NCI-H2107 treated with DMSO at 0.1 percent for 48 hours (cell line): ENCODE measurements at regions not wholly inside any gene's neighbourhood (a gene's known extent, or its start where the extent isn't known, plus 50 kb on each side); places are given as distances from the start of the nearest gene placed in this dataset.
"Not testable (repeated sequence)": the region's sequence is repeated elsewhere in the genome, so short reads cannot be mapped to it uniquely, and the experiment has no call there.

ENCODE experiments used
- DNase-seq: peaks from one replicate; lab custom pipeline; 2025; ENCODE audit not compliant: unreplicated experiment; lab: John Stamatoyannopoulos, UW

DNA sequence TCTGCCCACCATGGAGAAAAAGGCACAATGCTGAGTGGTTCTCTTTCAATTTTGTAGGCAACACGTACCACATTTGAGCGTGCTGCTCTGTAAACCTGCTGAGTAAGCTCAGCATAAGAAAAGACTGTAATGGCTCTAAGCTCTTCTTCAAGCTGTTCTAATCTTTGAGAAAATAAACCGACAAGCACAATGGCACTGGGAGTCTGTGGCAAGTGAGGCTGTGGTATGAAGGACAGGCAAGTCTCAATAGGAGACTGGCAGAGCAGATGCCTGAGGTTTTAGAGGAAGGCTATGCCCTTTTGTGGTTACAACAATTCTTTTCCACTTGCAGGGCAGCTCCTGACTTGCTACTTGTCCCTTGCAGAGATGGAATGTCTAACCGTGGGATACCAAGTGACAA is 136.7 kb upstream of the EXOC2 start:
- no peak for DNase-seq

DNA sequence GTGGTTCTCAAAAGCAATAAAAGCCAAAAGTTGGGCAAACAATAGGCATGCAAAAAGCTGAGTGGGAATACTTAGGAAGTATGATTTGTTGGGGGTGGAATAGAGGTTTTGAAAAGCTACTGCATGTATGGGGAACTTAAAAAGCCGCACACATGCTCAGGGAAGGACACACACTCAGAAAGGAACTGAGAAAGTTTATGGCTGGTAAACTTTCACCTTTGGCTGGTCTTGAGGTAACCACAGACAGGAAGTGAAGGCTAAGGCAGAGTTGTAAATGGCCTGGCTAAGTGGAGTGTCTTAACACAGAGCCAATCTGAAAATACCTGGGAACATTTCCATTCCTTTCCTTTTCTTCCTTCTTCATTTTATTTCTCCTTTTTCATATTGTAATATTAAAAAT is 134.5 kb upstream of the EXOC2 start:
- no peak for DNase-seq

DNA sequence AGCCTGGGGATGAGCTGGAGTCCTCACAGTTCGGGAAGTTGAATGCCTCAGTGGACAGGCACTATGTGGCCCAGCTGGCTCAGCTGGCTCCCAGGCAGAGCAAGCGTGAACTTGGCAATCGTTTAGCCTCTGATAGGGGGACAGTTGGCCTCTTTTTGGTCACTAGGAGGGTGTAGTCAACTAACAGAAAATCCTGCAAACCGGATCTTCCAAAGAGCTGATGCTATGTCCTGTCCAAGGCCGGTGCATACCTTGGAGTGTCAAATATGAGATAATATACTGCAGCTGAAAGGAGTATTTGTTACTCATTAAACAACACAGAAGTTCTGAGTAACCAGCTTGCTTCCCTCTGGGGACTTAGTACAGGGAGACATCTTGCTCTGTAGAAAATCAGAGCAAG is 126.2 kb upstream of the EXOC2 start:
- DNase-seq = no peak

DNA sequence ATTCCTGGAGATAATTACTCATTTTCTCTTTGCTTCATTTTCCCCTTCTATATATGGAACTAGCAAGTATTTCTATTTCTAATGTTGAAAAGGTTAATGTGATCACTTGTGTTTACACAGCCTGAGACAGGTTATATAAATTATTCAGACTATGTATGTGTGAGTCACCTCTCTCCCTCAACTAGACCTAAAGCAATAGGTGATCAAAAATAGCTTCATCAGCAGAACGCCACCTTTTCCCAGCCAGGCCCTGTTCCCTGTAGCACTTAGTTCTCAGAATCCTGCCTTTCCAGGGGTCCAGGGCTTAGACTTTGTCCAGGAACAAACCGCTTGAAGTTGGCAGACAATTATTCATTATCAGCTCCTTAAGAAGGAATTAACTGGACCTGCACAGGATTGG is 125.3 kb upstream of the EXOC2 start:
- DNase-seq = no peak

DNA sequence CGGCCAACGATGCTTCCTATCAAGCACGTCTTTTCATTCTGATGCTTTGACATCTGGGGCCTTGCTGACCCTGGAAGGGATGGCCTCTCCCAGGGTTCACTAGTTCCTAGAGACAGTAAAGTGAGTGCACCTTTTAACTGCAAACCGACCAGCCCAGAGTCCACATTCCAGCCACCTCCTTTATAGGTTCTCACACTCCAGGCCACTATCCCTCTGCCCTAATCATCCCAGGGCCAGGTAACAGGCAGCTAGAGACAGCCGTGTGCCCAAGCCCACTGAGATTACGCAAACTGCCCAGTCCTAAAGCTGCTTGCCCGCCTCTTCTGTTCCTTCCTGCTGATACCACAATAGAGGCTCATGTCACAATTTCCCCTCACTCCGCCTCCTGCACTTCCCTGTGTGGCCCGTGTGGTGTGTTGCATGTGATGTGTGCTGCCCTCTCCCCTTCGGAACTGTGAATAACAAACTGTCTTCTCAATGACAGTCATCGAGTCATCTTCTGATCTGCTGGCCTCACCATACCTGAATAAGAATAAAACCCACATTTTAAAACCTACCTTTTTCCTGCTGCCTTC is 123.7 kb upstream of the EXOC2 start:
- no peak for DNase-seq

DNA sequence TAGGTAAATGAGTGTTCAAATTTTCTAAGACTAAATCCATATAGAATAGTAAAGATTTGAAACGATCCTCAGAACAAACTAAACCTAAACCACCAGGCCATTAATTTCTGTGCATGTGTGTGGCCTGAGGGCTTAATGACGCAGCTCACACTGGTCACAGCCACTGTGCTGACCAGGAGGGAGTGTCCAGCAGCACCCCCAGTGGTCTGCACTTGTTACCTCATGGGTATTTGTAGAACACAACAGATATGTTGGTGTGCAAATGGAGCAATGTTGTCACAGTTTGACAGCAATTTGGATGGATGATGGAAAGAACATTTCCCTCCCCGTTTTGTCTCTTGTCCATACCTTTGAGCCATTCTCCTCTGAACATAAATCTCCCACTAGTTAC is 122.4 kb upstream of the EXOC2 start:
- no peak for DNase-seq

DNA sequence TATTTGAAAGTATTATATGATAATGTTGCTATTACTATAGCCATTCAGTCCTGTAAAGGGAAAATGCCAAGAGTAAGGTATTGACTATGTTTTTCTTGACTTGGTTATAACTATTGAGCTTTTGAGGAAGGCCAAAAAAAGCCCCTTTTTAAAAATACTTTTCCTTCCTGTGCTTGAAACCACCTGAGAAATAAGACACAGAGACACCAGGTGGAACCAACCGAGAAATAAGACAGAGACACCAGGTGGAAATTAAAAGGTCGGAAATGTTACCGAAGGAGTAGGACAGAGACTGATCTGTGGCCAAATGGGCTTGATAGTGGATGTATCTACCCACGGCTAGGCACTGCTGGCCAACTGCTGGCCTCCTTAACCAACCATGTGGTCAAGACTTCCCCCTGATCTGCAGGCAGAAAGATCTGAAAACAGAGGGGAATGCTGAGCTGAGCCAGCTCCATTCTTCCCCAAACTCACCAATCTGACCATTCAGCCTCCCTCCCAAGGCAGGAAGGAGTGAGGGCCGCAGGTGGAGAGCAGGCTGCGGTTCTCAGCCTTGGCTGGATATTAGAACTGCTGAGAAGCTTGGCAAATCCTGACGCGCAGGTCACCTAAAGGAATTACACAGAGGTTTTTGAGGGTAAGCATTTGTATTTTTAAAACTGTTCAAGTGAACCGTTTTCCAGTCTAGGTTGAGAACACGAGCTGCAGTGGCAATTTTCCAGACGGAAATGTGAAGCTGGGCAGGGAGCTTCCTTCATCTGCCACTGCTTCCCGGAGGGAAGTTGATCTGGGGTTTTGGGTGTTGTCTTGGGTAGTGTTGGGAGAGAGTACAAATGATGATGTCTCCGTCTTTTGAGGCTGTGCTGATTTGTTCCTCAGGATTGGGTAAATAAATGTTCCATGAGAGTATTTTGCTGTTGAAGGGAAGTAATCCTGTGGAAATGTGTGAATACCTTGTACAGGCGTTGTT is 121.7 kb upstream of the EXOC2 start:
- DNase-seq = no peak

DNA sequence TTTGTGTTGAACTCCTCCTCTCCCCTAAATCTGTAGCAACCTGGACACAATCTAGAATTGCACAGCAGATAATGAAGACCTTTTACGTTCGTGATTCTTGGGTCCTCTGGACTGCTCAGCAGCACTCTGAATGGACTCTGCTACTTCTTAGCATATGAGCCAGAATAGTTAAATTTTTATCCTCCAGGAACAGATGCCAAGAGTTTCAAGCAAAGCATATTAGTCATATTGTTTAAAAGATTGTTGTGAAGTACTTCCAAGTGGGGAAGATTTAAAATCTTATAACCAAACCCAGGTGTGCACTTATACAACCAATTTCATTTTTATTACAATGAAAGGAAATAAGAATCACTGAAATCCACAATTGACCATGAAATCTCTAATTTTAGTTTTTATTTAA is 118.9 kb upstream of the EXOC2 start:
- no peak for DNase-seq

DNA sequence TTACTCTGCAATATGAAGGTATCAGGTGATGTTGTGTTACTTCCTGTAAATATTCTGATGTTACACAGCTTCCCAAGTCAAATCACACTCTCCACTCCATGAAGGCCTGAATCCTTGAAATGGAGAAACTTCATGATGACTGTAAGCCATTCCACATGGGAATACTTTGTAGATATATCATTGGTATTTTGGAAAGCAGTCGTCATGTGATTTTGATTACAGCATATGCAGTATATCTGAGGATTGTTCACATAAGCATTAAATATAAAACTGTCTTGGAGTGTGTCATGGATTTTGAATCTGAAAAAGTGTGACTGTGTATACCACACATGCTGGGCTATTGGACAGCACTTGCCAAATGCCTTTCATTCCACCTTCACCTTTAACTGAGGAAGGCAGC is 118.3 kb upstream of the EXOC2 start:
- no peak for DNase-seq

DNA sequence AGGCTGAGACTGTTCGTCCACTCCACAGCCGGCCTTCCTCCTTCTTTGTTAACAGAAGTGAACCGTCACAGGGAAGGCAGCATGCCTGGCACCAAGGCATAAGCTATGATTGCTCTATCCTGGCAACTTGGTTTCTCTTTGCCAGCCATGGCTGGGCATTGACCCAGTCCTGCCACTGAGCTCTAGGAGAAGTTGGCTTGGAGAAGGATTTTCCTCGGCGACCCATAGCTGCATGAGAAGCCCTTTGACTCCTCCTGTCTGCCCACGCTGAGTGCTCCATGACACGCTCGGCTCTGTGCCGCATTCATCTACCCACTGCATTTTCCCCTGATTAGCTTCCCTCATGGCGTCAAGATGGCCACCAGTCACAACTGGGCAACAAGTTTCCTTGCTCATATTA is 111.8 kb upstream of the EXOC2 start:
- DNase-seq = no peak

DNA sequence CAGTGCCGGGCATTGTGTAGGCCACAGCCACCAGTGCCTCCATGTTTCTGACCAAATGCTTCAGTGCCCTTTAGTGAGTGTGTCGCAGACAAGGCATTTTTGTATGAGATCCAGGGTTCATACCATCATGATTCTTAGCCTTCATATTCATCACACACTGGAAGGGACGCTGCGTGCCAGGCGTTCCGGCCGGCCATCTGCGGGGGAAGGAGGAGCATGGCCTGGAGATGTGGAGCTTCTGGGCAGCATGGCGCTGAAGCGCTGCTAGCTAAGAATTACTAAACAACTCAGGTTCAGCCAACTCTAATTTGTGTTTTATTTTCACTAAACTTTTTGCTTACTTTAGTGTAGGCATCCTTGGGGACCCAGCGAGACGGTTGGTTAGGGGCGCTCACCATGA is 111.4 kb upstream of the EXOC2 start:
- DNase-seq = no peak

DNA sequence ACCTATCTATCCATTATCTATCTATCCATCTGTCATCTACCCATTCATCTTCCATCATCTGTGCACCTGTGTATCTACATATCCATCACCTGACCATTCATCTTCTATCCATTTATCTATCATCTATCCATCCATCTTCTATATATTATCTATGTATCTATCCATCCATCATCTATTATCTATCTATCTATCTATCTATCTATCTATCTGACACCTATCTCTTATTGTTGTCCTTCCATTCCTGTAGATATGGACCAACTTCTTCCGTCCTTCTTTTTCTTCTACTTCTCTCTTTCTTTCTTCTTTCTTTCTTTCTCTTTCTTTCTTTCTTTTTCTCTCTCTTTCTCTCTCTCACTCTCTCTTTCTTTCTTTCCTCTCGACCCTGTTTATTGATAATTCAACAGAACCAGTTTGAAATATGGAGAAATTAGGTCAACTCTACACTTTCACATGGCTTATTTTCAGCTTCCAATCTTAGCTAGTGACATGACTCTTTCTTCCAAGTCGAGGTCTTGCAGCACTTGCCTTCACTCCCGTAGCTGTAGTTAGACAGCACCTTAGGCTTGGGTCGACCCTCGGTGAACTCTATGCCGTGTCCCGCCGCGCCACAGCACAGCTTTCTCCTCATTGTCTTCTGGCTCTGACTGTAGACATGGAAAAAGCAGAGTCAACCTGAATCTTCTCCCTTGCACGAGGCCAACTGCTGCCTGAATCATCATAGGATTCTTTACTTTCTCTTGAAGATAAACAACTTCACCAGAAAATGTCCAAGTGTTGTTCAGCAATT is 110.4 kb upstream of the EXOC2 start:
- no peak for DNase-seq

DNA sequence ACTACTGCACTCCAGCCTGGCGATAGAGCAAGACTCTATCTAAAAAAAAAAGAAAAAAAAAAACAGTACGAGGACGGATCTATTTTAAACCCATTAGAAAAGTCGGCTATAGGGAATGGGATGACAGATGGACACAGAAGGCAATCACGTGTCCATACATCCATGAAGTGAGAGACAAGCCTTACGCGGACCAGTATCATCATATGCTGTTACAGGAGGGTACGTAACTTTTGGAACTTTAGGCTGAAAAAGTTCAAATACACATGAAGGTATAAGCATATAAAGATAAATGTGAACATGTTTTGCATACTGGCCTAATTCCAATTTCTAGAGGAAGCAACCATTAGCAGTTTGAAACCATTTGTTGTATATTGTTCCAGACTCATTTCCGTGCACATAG is 109.8 kb upstream of the EXOC2 start:
- DNase-seq = no peak

DNA sequence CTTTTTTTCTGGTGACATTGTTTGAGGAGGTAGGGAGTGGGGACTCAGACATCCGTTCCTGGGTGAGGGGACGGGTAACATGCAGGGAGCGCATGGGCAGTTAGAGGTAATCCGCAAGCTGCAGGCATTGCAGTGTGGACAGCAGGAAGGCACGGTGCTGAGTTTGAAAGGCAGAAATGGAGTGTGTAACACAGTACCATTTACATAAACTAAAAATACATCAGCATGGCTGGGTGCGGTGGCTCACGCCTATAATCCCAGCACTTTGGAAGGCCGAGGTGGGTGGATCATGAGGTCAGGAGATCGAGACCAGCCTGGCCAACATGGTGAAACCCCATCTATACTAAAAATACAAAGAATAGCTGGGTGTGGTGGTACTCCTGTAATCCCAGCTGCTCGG is 109.3 kb upstream of the EXOC2 start:
- DNase-seq = not testable (repeated sequence)

DNA sequence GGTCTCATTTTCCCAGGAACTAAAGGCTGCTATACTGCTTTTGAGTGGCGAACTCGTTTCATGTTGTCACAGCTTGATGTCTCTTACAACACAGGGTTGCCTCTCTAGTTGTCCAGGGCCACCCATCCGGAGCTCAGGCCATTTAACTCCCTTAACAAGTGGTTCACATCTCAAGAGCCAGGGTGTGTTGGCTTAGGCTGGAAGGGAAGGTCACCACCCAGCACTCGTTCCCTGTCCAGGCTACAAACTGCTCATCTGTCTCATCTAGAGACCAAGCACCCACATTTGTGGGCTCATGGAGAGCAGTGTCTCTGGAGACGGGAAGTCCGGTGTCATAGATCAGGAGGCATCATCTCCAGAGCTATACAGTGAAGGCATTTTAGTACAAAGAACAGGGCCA is 106.8 kb upstream of the EXOC2 start:
- DNase-seq = no peak

DNA sequence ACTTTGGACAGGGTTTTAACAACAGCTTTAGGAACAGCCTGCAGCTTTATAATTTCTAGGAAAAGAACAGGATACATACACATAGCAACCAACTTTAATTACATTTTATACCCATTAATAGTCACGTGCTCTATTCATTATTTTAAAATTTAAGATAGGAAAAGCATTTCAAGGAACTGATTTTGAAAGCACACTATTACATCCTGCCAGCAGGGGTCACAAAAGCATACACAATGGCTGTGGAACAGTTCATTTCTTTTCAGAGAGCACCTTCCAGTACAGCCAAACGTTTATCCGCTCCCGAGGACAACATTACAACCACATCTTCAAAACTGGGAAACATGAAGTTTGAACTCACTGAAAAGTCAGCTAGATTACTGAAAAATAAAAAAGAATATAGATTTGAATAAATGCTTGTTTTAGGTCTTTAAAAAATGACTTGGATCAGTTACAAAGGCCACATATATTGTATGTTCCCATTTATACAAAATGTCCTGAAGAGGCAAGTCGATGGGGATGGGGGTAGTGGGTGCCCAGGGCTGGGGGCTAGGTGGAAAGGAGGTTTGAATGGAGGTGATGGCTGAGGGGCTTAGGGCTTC is 104.6 kb upstream of the EXOC2 start:
- DNase-seq = no peak

DNA sequence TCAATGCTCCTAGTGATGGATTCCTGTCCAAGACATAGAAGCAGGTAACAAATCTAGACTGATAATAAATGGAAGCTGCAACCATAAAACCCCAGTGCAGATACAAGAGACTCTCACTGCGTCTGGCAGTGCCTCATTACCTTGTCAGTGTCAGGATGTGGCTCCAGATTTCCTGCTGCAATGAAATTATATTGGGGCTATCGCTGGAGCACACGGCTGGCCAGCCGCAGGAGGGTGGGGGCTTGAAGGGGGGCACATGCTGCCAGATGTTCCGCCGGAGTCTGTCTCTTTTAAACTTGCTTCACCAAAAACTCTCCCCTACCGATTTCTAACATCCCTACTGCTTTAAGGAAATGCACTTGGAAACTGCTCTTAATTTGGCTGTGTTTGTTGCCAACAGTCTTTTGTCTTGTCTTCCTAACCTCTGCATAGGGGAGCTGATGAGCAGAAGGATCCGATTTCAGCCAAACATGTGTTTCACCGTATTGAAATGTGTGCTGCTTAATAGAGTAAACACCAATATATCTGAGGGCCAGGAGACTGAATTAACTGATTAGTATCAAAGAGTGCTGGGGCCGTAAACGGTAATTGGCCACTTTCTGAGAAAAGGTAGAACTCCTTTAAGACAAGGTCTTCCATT is 102.2 kb upstream of the EXOC2 start:
- DNase-seq = no peak

DNA sequence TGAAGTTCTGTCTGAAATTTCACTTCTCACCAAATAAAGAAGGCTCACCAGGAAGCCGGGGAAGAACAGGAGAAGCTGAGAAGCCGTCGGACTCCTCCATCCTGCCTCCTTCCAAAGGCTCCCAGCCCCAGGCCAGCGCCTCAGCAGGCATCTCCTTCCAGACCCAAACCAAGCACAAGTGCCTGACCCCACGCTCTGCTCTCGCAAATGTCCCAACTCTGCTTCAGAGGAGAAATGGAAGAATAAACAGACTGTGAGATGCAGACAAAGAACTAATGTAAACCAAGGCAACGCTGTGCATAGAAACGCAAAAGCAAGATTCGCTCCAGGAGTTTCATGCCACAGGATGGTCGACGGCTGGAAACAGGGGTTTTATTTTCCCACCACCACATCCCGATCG is 100.3 kb upstream of the EXOC2 start:
- no peak for DNase-seq

DNA sequence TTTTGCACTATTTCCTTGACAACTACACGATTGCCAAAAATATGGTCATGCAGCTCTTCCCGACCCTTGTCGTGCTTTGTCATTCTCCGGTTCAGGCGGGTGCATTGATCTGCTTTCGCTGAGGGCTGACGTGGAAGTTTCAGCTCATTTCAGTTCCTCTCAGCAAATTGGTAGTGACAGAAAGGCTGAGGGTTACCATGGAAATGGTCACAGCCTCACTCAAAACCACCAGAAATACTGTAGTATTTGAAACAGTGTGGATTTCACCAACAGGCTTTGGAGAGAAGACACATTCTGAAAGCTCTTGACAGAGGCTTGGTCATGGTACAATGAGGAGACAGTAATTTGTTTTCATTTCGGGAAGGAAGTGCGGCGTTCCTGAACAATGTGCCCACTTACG is 99.7 kb upstream of the EXOC2 start:
- no peak for DNase-seq

DNA sequence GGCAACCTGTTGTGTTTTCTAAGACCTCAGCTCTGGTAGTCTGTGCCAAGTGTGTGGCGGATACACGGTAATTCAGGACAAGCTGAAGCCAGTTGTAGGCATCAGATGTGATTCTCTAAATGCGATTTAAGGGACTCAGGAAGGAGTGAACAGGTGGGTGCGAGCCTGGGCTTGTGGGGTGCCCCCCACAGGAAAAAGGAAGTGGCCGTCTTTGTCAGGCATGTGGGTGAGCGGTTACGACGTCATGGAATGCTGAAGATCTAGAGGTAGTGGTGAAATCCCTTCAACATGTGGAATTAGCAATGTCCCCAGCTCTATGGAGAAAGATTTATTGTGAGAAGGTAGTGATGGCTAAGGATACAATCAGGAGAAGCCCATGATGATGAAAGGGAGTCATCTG is 95.1 kb upstream of the EXOC2 start:
- no peak for DNase-seq
